Upper lobe of left lung (tissue), 6 donors: ENCODE measurements at regions not wholly inside any gene's neighbourhood (a gene's known extent, or its start where the extent isn't known, plus 50 kb on each side); places are given as distances from the start of the nearest gene placed in this dataset.
A peak's percentile ranks its signal among the peaks of the same experiment; 100 is the strongest.

ENCODE experiments used
- ATAC-seq, 2 donors: fragments of 200-7000 bp; cut with Tn5 transposase; one replicate each; pipeline ENCODE4 v1.9.1; 2022; ENCODE audit warnings: mild to moderate bottlenecking in 2 of 2, moderate library complexity in 2 of 2; ENCODE audit not compliant: low FRiP score in 2 of 2
- DNase-seq, 2 donors: peaks; one replicate each; pipeline ENCODE4 v3.0.0-alpha.2; 2019 to 2020
- H3K27ac ChIP-seq, 4 donors: fragments of 200-600 bp; sonication (generic); one replicate each; pipeline ENCODE4 v1.5.1; 2016 to 2019
- H3K27me3 ChIP-seq, 4 donors: fragments of 200-600 bp; sonication (generic); one replicate each; pipeline ENCODE4 v1.5.1; 2017 to 2019
- H3K36me3 ChIP-seq, 4 donors: fragments of 200-600 bp; sonication (generic); one replicate each; pipeline ENCODE4 v1.5.1; 2016 to 2019
- H3K4me1 ChIP-seq, 4 donors: fragments of 200-600 bp; sonication (generic); one replicate each; pipeline ENCODE4 v1.5.1; 2018 to 2019
- H3K4me3 ChIP-seq, 4 donors: fragments of 200-600 bp; sonication (generic); one replicate each; pipeline ENCODE4 v1.5.1; 2017 to 2019; ENCODE audit warnings: mild to moderate bottlenecking in 2 of 4, moderate library complexity in 1 of 4
- H3K9me3 ChIP-seq, 4 donors: fragments of 200-600 bp; sonication (generic); one replicate each; pipeline ENCODE4 v1.5.1; 2018 to 2019
- EP300 ChIP-seq, 4 donors: sonication (generic); formaldehyde crosslinking; IDR thresholded peaks; one replicate each; pipeline ENCODE4 v1.5.1; 2017; ENCODE audit warnings: antibody characterized with exemption in 4 of 4, control low read depth in 2 of 4
- POLR2A ChIP-seq, 4 donors: fragments of 450-650 bp; IDR thresholded peaks; one replicate each; pipeline ENCODE4 v1.5.1; 2016 to 2017; ENCODE audit warnings: antibody characterized with exemption in 4 of 4, mild to moderate bottlenecking in 2 of 4
- POLR2AphosphoS5 ChIP-seq, 2 donors: sonication (generic); formaldehyde crosslinking; IDR thresholded peaks; one replicate each; pipeline ENCODE4 v1.5.1; 2017; ENCODE audit warnings: antibody characterized with exemption in 2 of 2
- WGBS, 2 donors: methylation state at CpG; one replicate each; pipeline ENCODE4 v1.1.5; 2017 to 2018; 5-methylcytosine and 5-hydroxymethylcytosine counted together
- TF ChIP-seq, protein P1 (sequence below), 6 experiments: fragments of 450-650 bp in 4 of 6; fragments of 200-600 bp in 2 of 6; sonication (generic) in 2 of 6; IDR thresholded peaks; one replicate each; pipeline ENCODE4 v1.5.1; 2016 to 2019; ENCODE audit warnings: antibody characterized with exemption in 6 of 6
- donor health status: DM: no; HTN: no; CAD: no; lungs with moderate emphysema.
- donor health status: DM: no; HTN: yes; CAD: no; lungs with severe emphysema.

DNA sequence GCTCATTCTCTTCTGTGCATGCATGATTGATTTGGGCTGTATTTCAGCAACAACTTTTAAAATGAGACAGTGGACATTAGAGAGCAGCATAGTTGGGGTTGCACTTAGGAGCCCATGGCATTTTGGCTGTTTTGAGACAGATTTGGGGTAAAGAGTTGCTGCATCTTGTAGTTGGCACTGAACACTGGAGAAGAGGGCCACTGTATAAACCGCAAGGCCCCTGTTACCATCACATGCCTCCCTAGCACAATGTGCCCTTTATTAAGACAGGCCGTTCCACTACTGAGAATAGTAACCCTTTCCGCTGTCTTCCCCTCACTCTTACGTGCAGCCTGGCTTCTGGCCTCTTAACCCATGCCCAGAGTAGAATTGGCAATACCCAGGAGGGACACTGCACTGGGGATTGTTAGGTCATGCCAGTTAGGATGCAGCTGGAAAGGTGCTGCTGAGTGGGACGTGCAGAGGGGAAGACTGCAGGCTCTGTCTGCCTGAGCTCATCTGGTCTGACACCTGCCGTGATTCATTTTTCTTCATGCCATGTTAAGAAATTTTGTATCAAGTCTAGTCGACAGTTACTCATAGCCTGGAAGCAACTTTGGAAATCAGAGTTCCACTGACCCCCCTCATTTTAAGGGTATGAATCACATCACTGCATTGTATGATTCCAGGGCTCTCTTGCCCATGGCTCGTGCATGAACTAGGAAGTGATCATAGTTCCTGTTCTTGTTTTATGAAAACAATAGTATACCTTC lies 146.9 kb upstream of the DMRT1 start:
- peak in 1 of 2 donors; percentile 72 for ATAC-seq
- Histone ChIP-seq H3K36me3 (no peaks in the 10 kb centered on the region), H3K4me1 (peaks cover 15 to 34% (median 30%) of the 10 kb centered on the region in 4 donors), H3K27ac (peak overlapping the region; percentile 53 to 78 (median 68)), H3K27me3 (no peaks in the 10 kb centered on the region), H3K4me3 (peak overlapping the region in 1 of 4 donors; percentile 4), H3K9me3 (no peaks in the 10 kb centered on the region)
- TF ChIP-seq, protein P1, sequence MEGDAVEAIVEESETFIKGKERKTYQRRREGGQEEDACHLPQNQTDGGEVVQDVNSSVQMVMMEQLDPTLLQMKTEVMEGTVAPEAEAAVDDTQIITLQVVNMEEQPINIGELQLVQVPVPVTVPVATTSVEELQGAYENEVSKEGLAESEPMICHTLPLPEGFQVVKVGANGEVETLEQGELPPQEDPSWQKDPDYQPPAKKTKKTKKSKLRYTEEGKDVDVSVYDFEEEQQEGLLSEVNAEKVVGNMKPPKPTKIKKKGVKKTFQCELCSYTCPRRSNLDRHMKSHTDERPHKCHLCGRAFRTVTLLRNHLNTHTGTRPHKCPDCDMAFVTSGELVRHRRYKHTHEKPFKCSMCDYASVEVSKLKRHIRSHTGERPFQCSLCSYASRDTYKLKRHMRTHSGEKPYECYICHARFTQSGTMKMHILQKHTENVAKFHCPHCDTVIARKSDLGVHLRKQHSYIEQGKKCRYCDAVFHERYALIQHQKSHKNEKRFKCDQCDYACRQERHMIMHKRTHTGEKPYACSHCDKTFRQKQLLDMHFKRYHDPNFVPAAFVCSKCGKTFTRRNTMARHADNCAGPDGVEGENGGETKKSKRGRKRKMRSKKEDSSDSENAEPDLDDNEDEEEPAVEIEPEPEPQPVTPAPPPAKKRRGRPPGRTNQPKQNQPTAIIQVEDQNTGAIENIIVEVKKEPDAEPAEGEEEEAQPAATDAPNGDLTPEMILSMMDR (IDR thresholded peaks at IDR 0.05), result no peak
- TF ChIP-seq EP300 (IDR thresholded peaks at IDR 0.05) (no peak), POLR2AphosphoS5 (IDR thresholded peaks at IDR 0.05) (no peak), POLR2A (IDR thresholded peaks at IDR 0.05) (no peak)
- 57 to 60% methylated on average over 8 of the region's 8 CpGs for WGBS, 2 donors
- no peak for DNase-seq

DNA sequence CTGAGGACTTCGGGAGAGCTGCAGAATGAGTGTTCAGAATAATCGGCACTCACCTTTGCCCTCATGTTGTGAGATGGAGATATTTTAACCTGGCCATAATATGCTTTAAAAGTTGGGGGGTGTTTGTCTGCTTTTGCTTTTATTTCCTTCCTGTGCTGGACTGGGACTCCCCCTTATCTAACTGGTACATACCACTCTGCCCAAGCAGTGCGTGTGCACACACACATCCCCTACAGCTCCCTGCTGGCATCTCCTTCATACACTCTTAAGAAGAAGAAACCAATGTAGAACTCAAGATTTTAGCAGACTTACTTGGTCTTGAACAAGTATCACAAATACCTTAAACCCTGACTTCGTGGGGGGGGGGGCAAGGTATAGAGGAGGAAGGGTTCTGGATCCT lies 146.2 kb upstream of the DMRT1 start:
- H3K27ac ChIP-seq, result peak overlapping the region in 3 of 4 donors; percentile 24 to 78 (median 53)
- no peaks in the 10 kb centered on the region for H3K27me3 ChIP-seq
- H3K4me3 ChIP-seq, result no peak overlapping the region
- no peaks in the 10 kb centered on the region for H3K9me3 ChIP-seq
- peaks cover 15 to 34% (median 30%) of the 10 kb centered on the region in 4 donors for H3K4me1 ChIP-seq
- no peak for DNase-seq
- H3K36me3 ChIP-seq, result no peaks in the 10 kb centered on the region
- TF ChIP-seq POLR2AphosphoS5 (IDR thresholded peaks at IDR 0.05), result no peak
- WGBS, 2 donors, result 61 to 64% methylated on average over 4 of the region's 4 CpGs
- ATAC-seq, result no peak

DNA sequence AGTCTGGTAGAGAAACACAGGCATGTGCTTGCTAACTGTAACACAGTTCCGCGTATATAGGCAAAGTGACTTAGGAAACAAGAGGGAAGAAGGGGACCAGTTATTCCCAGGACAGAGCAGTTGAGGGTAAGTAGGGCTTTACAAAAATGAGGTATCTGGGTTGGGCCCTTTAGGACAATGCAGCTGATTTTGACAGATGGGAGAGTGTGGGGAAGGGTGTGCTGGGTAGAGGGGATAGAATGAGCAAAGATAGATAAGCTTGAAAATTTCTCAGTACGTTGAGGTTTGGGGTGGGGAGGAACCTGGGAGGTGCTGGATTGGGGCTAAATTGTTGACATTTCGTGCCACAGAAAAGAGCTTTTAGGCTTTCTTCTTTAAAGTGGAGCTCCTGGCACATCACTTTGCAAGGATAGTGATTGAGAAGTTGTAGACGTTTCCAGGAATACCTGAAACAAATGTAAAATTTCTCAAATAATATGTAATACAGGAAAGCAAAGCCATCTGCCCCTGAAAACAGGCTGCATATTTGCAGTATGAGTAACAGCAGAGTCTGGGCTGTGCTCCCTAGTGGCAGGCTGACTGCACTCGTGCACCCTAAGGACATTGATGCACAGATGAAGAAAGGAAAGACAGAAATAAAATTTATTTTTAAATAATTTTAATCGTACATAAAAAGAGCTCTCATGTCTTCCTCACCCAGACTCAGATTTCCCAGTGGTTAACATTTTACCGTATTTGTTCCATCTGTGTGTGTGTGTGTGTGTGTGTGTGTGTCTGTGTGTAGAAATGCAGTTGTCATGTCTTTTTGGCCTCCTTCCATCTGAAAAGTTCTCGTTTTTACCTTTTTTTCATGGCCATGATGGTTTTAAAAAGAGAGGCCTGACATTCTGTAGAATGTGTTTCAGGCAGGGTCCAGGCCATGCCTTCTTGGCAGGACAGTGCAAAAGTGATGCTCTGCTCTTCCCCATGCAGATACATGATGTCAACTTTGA lies 144.9 kb upstream of the DMRT1 start:
- 57 to 69% methylated on average over 9 of the region's 9 CpGs for WGBS, 2 donors
- DNase-seq, result no peak

DNA sequence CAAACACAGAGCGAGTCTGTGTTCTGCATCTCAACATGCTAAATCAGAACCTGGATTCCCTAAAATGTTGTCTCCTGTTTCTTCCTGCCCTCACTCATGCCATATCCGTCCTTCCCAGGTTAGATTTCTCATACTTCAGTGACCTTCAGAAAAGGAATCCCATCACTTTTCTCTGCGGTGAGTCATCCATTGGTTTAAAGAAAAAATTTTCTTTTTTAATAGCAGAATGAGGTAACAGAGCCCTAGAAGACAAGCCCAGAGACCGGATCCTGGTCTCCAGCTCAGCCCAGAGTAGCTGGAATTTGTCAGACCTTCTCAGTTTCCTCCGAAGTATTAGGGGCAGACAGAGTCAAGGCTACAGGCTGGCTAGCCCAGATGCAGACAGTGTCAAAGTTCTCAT lies 143.2 kb upstream of the DMRT1 start:
- peaks cover 15 to 28% (median 24%) of the 10 kb centered on the region in 4 donors for H3K4me1 ChIP-seq
- H3K4me3 ChIP-seq, result no peak overlapping the region
- no peaks in the 10 kb centered on the region for H3K9me3 ChIP-seq
- TF ChIP-seq POLR2A (IDR thresholded peaks at IDR 0.05) (no peak), POLR2AphosphoS5 (IDR thresholded peaks at IDR 0.05) (no peak), EP300 (IDR thresholded peaks at IDR 0.05) (no peak)
- TF ChIP-seq, protein P1 (IDR thresholded peaks at IDR 0.05), result no peak
- 88 to 96% methylated on average over 5 of the region's 5 CpGs for WGBS, 2 donors
- H3K36me3 ChIP-seq, result no peaks in the 10 kb centered on the region
- H3K27me3 ChIP-seq, result no peaks in the 10 kb centered on the region
- ATAC-seq, result peak in 1 of 2 donors; percentile 20
- no peak overlapping the region for H3K27ac ChIP-seq
- DNase-seq, result no peak

More for the DNA sequence above, 144.9 kb upstream of the DMRT1 start:
- H3K9me3 ChIP-seq, result no peaks in the 10 kb centered on the region
- H3K4me1 ChIP-seq, result peaks cover 15 to 34% (median 30%) of the 10 kb centered on the region in 4 donors
- TF ChIP-seq EP300 (IDR thresholded peaks at IDR 0.05) (no peak), POLR2A (IDR thresholded peaks at IDR 0.05) (no peak), POLR2AphosphoS5 (IDR thresholded peaks at IDR 0.05) (no peak)
- TF ChIP-seq, protein P1 (IDR thresholded peaks at IDR 0.05), result no peak
- H3K27me3 ChIP-seq, result no peaks in the 10 kb centered on the region
- no peak overlapping the region for H3K4me3 ChIP-seq
- peak in 1 of 2 donors; percentile 74 for ATAC-seq
- H3K27ac ChIP-seq, result no peak overlapping the region
- no peaks in the 10 kb centered on the region for H3K36me3 ChIP-seq

DNA sequence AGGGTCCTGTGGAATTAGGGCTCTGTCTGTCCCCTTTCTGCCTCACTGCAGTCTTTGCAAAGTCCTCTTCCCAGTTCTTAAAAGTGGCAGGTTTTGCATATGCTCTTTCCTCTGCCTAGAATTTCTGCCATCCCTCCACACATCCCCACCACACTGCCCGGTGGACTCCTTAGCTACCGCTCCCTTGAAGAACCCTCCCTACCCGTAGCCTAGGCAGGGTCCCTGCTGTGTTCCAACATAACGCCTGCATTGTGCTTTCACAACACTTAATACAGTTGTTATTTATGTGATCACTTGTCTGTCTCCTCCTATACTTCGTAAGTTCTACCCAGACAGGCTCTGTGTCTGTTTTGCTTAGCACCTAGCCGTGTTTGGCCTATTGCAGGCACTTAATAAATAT lies 142.5 kb upstream of the DMRT1 start:
- 88 to 92% methylated on average over 6 of the region's 6 CpGs for WGBS, 2 donors
- peaks cover 13 to 25% (median 20%) of the 10 kb centered on the region in 4 donors for H3K4me1 ChIP-seq
- TF ChIP-seq EP300 (IDR thresholded peaks at IDR 0.05) (no peak), POLR2AphosphoS5 (IDR thresholded peaks at IDR 0.05) (no peak), POLR2A (IDR thresholded peaks at IDR 0.05) (no peak)
- TF ChIP-seq, protein P1 (IDR thresholded peaks at IDR 0.05), result no peak
- H3K9me3 ChIP-seq, result no peaks in the 10 kb centered on the region
- H3K36me3 ChIP-seq, result no peaks in the 10 kb centered on the region
- DNase-seq, result no peak
- H3K4me3 ChIP-seq, result no peak overlapping the region
- H3K27me3 ChIP-seq, result no peaks in the 10 kb centered on the region
- H3K27ac ChIP-seq, result no peak overlapping the region
- no peak for ATAC-seq
